SK-N-SH treated with all-trans-retinoic acid at 6 μM for 48 hours (cell line): ENCODE measurements at regions not wholly inside any gene's neighbourhood (a gene's known extent, or its start where the extent isn't known, plus 50 kb on each side); places are given as distances from the start of the nearest gene placed in this dataset.

Source experiments
- CSDC2 ChIP-seq: fragments of 250-450 bp; sonication (Bioruptor Pico); IDR thresholded peaks from 2 replicates; pipeline ENCODE4 v1.5.0; 2020; ENCODE audit warnings: mild to moderate bottlenecking, moderate library complexity
- OSR1 ChIP-seq: fragments of 250-450 bp; sonication (Bioruptor Pico); IDR thresholded peaks from 2 replicates; pipeline ENCODE4 v1.8.0; 2022; ENCODE audit warnings: moderate library complexity, mild to moderate bottlenecking, inconsistent platforms
- ZC3H10 ChIP-seq: fragments of 250-450 bp; sonication (Bioruptor Pico); IDR thresholded peaks from 2 replicates; pipeline ENCODE4 v1.5.1; 2021; ENCODE audit warnings: mild to moderate bottlenecking, moderate library complexity
- ZFP30 ChIP-seq: fragments of 450-650 bp; formaldehyde crosslinking; IDR thresholded peaks from 2 replicates; pipeline ENCODE4 v1.5.0; 2022; ENCODE audit warnings: mild to moderate bottlenecking, moderate library complexity
- ZNF565 ChIP-seq: fragments of 450-650 bp; formaldehyde crosslinking; conservative IDR thresholded peaks from 2 replicates; pipeline ENCODE4 v1.5.0; 2020; ENCODE audit warnings: low read depth, mild to moderate bottlenecking, moderate library complexity

DNA sequence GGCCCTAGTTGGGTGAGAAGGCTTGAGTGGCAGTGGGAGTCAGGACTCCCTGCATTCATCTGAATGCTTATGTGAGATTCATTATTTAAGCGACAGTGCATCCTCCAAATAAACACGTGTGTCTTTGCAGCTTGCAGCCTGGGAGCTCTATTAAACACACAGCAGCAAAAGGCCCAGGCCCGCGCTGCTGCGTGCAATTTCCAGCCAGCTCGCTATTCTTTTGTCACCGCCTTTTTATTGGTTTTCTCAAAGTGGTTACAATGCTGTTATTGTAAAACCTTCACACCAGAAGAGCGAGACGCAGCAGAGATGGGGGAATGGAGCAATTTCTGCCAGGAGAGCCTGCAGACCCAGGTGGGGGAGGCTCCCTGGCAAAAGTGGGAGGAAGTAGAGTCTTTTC, 252.5 kb downstream of the BCOR start:
- TF ChIP-seq ZFP30 (CRISPR knock-in tag) = no peak
- no peak for TF ChIP-seq ZC3H10
- TF ChIP-seq CSDC2 (CRISPR knock-in tag) = no peak
- no peak for TF ChIP-seq OSR1
- no peak for TF ChIP-seq ZNF565 (CRISPR knock-in tag)
